Fibroblast of the aortic adventitia (primary cell): ENCODE measurements at regions not wholly inside any gene's neighbourhood (a gene's known extent, or its start where the extent isn't known, plus 50 kb on each side); places are given as distances from the start of the nearest gene placed in this dataset.

Experiments used
- DNase-seq: peaks from one replicate; pipeline ENCODE4 v3.0.0-alpha.2; 2010; ENCODE audit warnings: low read depth
- H3K4me3 ChIP-seq: 2 replicates; pipeline ENCODE4 v1.5.1; 2011; ENCODE audit warnings: low read depth, mild to moderate bottlenecking, control low read depth, low read length, moderate library complexity
- TF ChIP-seq, protein P1 (sequence below): IDR thresholded peaks from 2 replicates; pipeline ENCODE4 v1.5.1; 2011; ENCODE audit warnings: mild to moderate bottlenecking, low read length, control low read depth, inconsistent platforms; ENCODE audit not compliant: insufficient read depth

- TF ChIP-seq, protein P1, sequence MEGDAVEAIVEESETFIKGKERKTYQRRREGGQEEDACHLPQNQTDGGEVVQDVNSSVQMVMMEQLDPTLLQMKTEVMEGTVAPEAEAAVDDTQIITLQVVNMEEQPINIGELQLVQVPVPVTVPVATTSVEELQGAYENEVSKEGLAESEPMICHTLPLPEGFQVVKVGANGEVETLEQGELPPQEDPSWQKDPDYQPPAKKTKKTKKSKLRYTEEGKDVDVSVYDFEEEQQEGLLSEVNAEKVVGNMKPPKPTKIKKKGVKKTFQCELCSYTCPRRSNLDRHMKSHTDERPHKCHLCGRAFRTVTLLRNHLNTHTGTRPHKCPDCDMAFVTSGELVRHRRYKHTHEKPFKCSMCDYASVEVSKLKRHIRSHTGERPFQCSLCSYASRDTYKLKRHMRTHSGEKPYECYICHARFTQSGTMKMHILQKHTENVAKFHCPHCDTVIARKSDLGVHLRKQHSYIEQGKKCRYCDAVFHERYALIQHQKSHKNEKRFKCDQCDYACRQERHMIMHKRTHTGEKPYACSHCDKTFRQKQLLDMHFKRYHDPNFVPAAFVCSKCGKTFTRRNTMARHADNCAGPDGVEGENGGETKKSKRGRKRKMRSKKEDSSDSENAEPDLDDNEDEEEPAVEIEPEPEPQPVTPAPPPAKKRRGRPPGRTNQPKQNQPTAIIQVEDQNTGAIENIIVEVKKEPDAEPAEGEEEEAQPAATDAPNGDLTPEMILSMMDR: no peak
- no peak for DNase-seq
- H3K4me3 ChIP-seq: no peak overlapping the region
Observed at GRCh38 chr2:200091126-200091525, 135.7 kb downstream of the MAIP1 start.

DNA sequence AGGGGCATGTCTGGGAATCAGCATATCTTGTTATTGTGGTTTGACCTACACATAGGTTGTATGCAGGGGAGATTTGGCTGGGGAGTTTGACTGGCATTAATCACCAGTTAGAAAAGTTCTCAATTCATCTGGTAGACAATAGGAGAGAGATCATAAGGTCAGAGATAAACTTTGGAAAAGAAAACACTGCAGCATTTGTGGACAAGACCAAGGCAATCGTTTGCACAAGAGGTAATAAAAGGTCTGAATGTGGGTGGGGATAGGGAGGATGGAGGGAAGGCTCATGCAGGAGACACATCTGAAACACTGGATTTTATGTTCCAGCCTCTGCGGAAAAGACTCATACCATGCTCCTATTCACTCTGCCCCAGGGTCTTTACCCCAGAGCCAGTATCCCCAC is 136.9 kb downstream of the MAIP1 start:
- no peak overlapping the region for H3K4me3 ChIP-seq
- TF ChIP-seq, protein P1: no peak
- no peak for DNase-seq

GRCh38 chr2:200095436-200095835 is 140.1 kb downstream of the MAIP1 start:
- no peak for DNase-seq
- TF ChIP-seq, protein P1: no peak
- H3K4me3 ChIP-seq: no peak overlapping the region

DNA sequence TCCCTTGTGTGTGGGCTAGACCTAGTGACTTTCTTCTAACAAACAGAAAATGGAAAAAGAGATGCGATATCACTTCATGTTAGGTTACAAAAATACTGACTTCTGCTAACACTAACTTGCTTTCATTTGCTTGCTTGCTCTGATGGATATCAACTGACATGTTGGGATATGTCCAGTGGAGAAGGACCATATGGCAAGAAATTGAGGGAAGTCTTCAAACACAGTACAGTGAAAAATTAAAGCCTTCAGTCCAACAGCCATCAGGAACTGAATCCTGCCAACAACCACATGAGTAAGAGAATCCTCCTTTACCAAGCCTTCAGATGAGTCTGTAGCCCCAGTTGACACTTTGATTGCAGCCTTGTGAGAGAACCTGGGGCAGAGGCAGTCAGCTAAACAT is 143.9 kb downstream of the MAIP1 start:
- TF ChIP-seq, protein P1: no peak
- H3K4me3 ChIP-seq: no peak overlapping the region
- DNase-seq: no peak

GRCh38 chr2:200100027-200100426 is 144.6 kb downstream of the MAIP1 start:
- DNase-seq: no peak
- H3K4me3 ChIP-seq: no peak overlapping the region
- TF ChIP-seq, protein P1: no peak

- no peak overlapping the region for H3K4me3 ChIP-seq
- no peak for DNase-seq
- TF ChIP-seq, protein P1: no peak
Observed at GRCh38 chr2:200101922-200102321, 146.5 kb downstream of the MAIP1 start.

DNA sequence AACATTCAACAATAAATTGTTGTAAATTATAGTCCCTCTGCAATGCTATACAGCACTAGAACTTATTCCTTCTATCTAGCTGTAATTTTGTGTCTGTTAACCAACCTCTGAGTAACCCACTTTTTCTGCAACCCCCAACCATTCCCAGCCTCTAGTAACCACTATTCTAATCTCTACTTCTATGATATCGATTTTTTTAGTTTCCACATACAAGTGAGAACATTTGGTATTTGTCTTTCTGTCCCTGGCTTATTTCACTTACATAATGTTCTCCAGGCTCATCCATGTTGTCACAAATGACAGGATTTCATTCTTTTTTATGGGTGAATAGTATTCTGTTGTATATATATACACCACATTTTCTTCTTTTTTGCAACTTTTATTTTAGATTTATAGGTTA is 147.6 kb downstream of the MAIP1 start:
- DNase-seq: no peak
- TF ChIP-seq, protein P1: no peak

More for the DNA sequence above, 147.6 kb downstream of the MAIP1 start:
- no peak overlapping the region for H3K4me3 ChIP-seq
